K562 (cell line): ENCODE measurements at regions not wholly inside any gene's neighbourhood (a gene's known extent, or its start where the extent isn't known, plus 50 kb on each side); places are given as distances from the start of the nearest gene placed in this dataset.
"Not testable (repeated sequence)": the region's sequence is repeated elsewhere in the genome, so short reads cannot be mapped to it uniquely, and the experiment has no call there.

Source experiments
- POLR2AphosphoS2 ChIP-seq: IDR thresholded peaks from 2 replicates; pipeline ENCODE4 v1.6.1; 2012; ENCODE audit warnings: low read length, improper control_type of control experiment
- RBFOX2 ChIP-seq: fragments of 200-400 bp; formaldehyde crosslinking; IDR thresholded peaks from 2 replicates; pipeline ENCODE4 v1.6.1; 2017; ENCODE audit warnings: low read depth, mild to moderate bottlenecking, low read length, moderate library complexity
- ZBTB8A ChIP-seq: fragments of 450-650 bp; IDR thresholded peaks from 2 replicates; pipeline ENCODE4 v1.6.1; 2018; ENCODE audit warnings: mild to moderate bottlenecking, moderate library complexity; ENCODE audit not compliant: partially characterized antibody
- ZNF263 ChIP-seq: sonication (generic); formaldehyde crosslinking; IDR thresholded peaks from 2 replicates; pipeline ENCODE4 v1.8.0; 2022; ENCODE audit warnings: mild to moderate bottlenecking, missing genetic modification reagents, borderline replicate concordance

DNA sequence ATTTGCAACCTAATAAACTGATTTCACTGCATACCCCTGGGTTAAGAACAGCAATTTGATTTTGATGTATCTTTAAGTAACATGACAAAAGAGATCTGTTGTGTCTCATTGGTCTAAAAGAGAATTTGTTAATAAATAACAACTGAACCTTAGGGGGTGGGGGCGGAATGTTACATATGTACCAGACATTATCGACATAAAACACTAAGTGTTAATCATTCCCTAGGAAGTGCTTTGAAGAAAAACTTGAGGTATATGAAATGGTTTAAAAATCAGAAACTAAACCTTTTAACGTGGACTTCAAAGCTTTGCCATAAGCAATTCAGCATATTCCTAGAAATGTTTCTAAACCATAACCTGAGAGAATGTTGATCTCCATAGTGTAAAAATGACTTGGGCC lies 88.5 kb upstream of the GPR89A start:
- TF ChIP-seq ZNF263, RBFOX2, ZBTB8A, POLR2AphosphoS2: not testable (repeated sequence)
